NB4 (cell line): ENCODE measurements at regions not wholly inside any gene's neighbourhood (a gene's known extent, or its start where the extent isn't known, plus 50 kb on each side); places are given as distances from the start of the nearest gene placed in this dataset.

ENCODE experiments used
- CTCF ChIP-seq: IDR thresholded peaks from one replicate; pipeline ENCODE4 v1.5.1; 2012; ENCODE audit warnings: low read depth, low read length
- MAX ChIP-seq: IDR thresholded peaks from 2 replicates; pipeline ENCODE4 v1.6.1; 2011; ENCODE audit warnings: low read depth, low read length
- POLR2A ChIP-seq: IDR thresholded peaks from 2 replicates; pipeline ENCODE4 v1.6.1; 2011; ENCODE audit warnings: mild to moderate bottlenecking; ENCODE audit not compliant: insufficient read length; ENCODE audit errors: extremely low read depth

- TF ChIP-seq CTCF, result no peak
- TF ChIP-seq MAX, result no peak
- no peak for TF ChIP-seq POLR2A
Observed at GRCh38 chr1:55531644-55532043, 316.5 kb upstream of the USP24 start.
